ENCODE measurements at regions not wholly inside any gene's neighbourhood (a gene's known extent, or its start where the extent isn't known, plus 50 kb on each side); places are given as distances from the start of the nearest gene placed in this dataset.

DNA sequence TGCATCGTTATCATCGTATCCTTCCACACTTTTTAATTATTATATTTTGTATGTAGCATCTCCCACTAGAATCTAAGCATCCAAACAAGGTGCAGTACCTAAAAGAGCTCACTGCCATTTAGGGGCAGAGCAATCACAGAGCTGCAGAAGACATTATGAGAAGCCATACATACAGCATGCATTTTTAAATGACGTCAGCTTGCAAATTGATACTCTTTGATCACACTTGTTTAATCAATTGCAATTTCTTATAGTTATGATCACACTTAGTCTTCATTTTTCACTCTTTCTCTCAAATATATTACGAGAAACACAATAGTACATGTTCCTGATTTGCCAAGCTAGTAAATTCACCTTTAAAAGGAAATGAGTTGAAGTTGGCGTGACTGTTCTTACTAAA is 753.3 kb upstream of the LRRN3 start (continued):
- TF ChIP-seq, protein P1, sequence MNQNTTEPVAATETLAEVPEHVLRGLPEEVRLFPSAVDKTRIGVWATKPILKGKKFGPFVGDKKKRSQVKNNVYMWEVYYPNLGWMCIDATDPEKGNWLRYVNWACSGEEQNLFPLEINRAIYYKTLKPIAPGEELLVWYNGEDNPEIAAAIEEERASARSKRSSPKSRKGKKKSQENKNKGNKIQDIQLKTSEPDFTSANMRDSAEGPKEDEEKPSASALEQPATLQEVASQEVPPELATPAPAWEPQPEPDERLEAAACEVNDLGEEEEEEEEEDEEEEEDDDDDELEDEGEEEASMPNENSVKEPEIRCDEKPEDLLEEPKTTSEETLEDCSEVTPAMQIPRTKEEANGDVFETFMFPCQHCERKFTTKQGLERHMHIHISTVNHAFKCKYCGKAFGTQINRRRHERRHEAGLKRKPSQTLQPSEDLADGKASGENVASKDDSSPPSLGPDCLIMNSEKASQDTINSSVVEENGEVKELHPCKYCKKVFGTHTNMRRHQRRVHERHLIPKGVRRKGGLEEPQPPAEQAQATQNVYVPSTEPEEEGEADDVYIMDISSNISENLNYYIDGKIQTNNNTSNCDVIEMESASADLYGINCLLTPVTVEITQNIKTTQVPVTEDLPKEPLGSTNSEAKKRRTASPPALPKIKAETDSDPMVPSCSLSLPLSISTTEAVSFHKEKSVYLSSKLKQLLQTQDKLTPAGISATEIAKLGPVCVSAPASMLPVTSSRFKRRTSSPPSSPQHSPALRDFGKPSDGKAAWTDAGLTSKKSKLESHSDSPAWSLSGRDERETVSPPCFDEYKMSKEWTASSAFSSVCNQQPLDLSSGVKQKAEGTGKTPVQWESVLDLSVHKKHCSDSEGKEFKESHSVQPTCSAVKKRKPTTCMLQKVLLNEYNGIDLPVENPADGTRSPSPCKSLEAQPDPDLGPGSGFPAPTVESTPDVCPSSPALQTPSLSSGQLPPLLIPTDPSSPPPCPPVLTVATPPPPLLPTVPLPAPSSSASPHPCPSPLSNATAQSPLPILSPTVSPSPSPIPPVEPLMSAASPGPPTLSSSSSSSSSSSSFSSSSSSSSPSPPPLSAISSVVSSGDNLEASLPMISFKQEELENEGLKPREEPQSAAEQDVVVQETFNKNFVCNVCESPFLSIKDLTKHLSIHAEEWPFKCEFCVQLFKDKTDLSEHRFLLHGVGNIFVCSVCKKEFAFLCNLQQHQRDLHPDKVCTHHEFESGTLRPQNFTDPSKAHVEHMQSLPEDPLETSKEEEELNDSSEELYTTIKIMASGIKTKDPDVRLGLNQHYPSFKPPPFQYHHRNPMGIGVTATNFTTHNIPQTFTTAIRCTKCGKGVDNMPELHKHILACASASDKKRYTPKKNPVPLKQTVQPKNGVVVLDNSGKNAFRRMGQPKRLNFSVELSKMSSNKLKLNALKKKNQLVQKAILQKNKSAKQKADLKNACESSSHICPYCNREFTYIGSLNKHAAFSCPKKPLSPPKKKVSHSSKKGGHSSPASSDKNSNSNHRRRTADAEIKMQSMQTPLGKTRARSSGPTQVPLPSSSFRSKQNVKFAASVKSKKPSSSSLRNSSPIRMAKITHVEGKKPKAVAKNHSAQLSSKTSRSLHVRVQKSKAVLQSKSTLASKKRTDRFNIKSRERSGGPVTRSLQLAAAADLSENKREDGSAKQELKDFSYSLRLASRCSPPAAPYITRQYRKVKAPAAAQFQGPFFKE (tag by site-specific recombination; IDR thresholded peaks at IDR 0.05; ENCODE audit: borderline replicate concordance): no peak
- no peak for TF ChIP-seq ZSCAN23 (tag by site-specific recombination; IDR thresholded peaks at IDR 0.05)
- TF ChIP-seq ZNF112 (tag by site-specific recombination; IDR thresholded peaks at IDR 0.05): no peak
- no peak for TF ChIP-seq ZNF121 (tag by site-specific recombination; IDR thresholded peaks at IDR 0.05)
- TF ChIP-seq REPIN1 (tag by site-specific recombination; IDR thresholded peaks at IDR 0.05; ENCODE audit: low read depth): no peak

DNA sequence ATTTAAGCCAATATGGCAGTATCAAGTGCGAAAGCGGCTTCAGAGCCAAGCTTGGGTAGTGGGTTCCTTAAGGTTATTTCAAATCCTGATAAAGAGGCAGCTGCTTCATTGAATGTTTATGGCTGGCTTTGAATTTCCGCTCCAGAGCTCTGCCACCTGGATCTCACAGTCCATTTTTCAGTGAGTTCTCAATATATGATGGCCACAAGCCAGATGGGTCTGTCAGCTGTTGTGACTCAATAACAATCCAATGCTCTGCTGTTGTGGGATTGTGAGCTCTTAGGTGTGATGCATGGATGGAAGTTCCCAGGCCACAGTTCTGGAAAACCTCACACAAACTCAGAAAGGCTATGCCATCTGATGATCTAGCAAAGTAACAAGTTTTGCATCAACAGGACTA is 743.8 kb upstream of the LRRN3 start:
- Histone ChIP-seq H3K9me3 (ENCODE audit: control insufficient read depth, insufficient read depth, low read depth, low read length) (no peaks in the 10 kb centered on the region), H3K4me1 (ENCODE audit: control insufficient read depth, insufficient read depth, low read length) (no peaks in the 10 kb centered on the region), H3K27ac (ENCODE audit: extremely low read depth, low read depth, low read length) (no peak overlapping the region), H3K4me3 (ENCODE audit: low read depth, low read length) (no peak overlapping the region), H3K36me3 (ENCODE audit: control insufficient read depth in 2 of 2, insufficient read depth in 1 of 2, low read length in 2 of 2) (no peaks in the 10 kb centered on the region)
- TF ChIP-seq ZNF112 (tag by site-specific recombination; IDR thresholded peaks at IDR 0.05) (no peak), SP7 (tag by site-specific recombination; IDR thresholded peaks at IDR 0.05) (no peak), ZNF248 (tag by site-specific recombination; IDR thresholded peaks at IDR 0.05) (no peak), ZFP41 (tag by site-specific recombination; IDR thresholded peaks at IDR 0.05; ENCODE audit: borderline replicate concordance) (no peak), ZNF350 (tag by site-specific recombination; IDR thresholded peaks at IDR 0.05) (no peak), HOXC10 (CRISPR knock-in tag; IDR thresholded peaks at IDR 0.05) (no peak), ZNF280D (tag by site-specific recombination; IDR thresholded peaks at IDR 0.05) (no peak), ZNF624 (tag by site-specific recombination; IDR thresholded peaks at IDR 0.05) (no peak), ZNF132 (tag by site-specific recombination; IDR thresholded peaks at IDR 0.05; ENCODE audit: borderline replicate concordance) (no peak), ZNF473 (tag by site-specific recombination; IDR thresholded peaks at IDR 0.05) (no peak), SALL2 (tag by site-specific recombination; IDR thresholded peaks at IDR 0.05; ENCODE audit: borderline replicate concordance) (no peak), BCL11A (tag by site-specific recombination; IDR thresholded peaks at IDR 0.05; ENCODE audit: low read depth) (no peak), ZNF548 (tag by site-specific recombination; IDR thresholded peaks at IDR 0.05) (no peak), ZBTB11 (tag by site-specific recombination; conservative IDR thresholded peaks at IDR 0.05; ENCODE audit: low read depth) (no peak), FEZF1 (tag by site-specific recombination; IDR thresholded peaks at IDR 0.05) (no peak)
- TF ChIP-seq, protein P2, sequence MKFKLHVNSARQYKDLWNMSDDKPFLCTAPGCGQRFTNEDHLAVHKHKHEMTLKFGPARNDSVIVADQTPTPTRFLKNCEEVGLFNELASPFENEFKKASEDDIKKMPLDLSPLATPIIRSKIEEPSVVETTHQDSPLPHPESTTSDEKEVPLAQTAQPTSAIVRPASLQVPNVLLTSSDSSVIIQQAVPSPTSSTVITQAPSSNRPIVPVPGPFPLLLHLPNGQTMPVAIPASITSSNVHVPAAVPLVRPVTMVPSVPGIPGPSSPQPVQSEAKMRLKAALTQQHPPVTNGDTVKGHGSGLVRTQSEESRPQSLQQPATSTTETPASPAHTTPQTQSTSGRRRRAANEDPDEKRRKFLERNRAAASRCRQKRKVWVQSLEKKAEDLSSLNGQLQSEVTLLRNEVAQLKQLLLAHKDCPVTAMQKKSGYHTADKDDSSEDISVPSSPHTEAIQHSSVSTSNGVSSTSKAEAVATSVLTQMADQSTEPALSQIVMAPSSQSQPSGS (tag by site-specific recombination; IDR thresholded peaks at IDR 0.05; ENCODE audit: low read depth): no peak
- TF ChIP-seq, protein P3, sequence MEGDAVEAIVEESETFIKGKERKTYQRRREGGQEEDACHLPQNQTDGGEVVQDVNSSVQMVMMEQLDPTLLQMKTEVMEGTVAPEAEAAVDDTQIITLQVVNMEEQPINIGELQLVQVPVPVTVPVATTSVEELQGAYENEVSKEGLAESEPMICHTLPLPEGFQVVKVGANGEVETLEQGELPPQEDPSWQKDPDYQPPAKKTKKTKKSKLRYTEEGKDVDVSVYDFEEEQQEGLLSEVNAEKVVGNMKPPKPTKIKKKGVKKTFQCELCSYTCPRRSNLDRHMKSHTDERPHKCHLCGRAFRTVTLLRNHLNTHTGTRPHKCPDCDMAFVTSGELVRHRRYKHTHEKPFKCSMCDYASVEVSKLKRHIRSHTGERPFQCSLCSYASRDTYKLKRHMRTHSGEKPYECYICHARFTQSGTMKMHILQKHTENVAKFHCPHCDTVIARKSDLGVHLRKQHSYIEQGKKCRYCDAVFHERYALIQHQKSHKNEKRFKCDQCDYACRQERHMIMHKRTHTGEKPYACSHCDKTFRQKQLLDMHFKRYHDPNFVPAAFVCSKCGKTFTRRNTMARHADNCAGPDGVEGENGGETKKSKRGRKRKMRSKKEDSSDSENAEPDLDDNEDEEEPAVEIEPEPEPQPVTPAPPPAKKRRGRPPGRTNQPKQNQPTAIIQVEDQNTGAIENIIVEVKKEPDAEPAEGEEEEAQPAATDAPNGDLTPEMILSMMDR (tag by site-specific recombination; IDR thresholded peaks at IDR 0.05): no peak
- POLR2A ChIA-PET: no interaction called here
- CTCF ChIA-PET: no interaction called here
